ENCODE measurements at regions not wholly inside any gene's neighbourhood (a gene's known extent, or its start where the extent isn't known, plus 50 kb on each side); places are given as distances from the start of the nearest gene placed in this dataset.

GRCh38 chr13:86403181-86403580, 604.0 kb upstream of the SLITRK6 start:
- H3K27ac ChIP-seq (ENCODE audit: low read length), result no peak overlapping the region

GRCh38 chr13:86409466-86410241, 610.4 kb upstream of the SLITRK6 start:
- Histone ChIP-seq H3K4me1 (ENCODE audit: control insufficient read depth, insufficient read depth, low read length) (no peaks in the 10 kb centered on the region), H3K27me3 (ENCODE audit: control insufficient read depth, insufficient read depth, low read length) (no peaks in the 10 kb centered on the region), H3K27ac (ENCODE audit: low read length) (no peak overlapping the region), H3K36me3 (ENCODE audit: control insufficient read depth, insufficient read depth, low read length) (no peaks in the 10 kb centered on the region), H3K4me3 (ENCODE audit: low read length) (no peak overlapping the region), H3K9me3 (replicated peaks; ENCODE audit: control insufficient read depth, low read depth, low read length) (peaks cover 2% of the 10 kb centered on the region)
- 87% methylated on average over 8 of the region's 8 CpGs for WGBS (ENCODE audit: insufficient coverage)
- no peak for DNase-seq

More at GRCh38 chr13:86403181-86403580, 604.0 kb upstream of the SLITRK6 start:
- Histone ChIP-seq H3K9me3 (replicated peaks; ENCODE audit: control insufficient read depth, low read depth, low read length) (no peaks in the 10 kb centered on the region), H3K4me1 (ENCODE audit: control insufficient read depth, insufficient read depth, low read length) (no peaks in the 10 kb centered on the region), H3K27me3 (ENCODE audit: control insufficient read depth, insufficient read depth, low read length) (no peaks in the 10 kb centered on the region), H3K36me3 (ENCODE audit: control insufficient read depth, insufficient read depth, low read length) (no peaks in the 10 kb centered on the region), H3K4me3 (ENCODE audit: low read length) (no peak overlapping the region)
- peak; percentile 14 for DNase-seq

- no peak overlapping the region for H3K27ac ChIP-seq (ENCODE audit: low read length)
- 32% methylated on average over 2 of the region's 3 CpGs for WGBS (ENCODE audit: insufficient coverage)
- no peaks in the 10 kb centered on the region for H3K27me3 ChIP-seq (ENCODE audit: control insufficient read depth, insufficient read depth, low read length)
- H3K36me3 ChIP-seq (ENCODE audit: control insufficient read depth, insufficient read depth, low read length), result no peaks in the 10 kb centered on the region
- H3K4me3 ChIP-seq (ENCODE audit: low read length), result no peak overlapping the region
- no peaks in the 10 kb centered on the region for H3K9me3 ChIP-seq (replicated peaks; ENCODE audit: control insufficient read depth, low read depth, low read length)
- DNase-seq, result peak; percentile 56
- no peaks in the 10 kb centered on the region for H3K4me1 ChIP-seq (ENCODE audit: control insufficient read depth, insufficient read depth, low read length)
Measured at GRCh38 chr13:86425170-86425815, 626.1 kb upstream of the SLITRK6 start.

GRCh38 chr13:86426437-86426836, 627.2 kb upstream of the SLITRK6 start:
- no peak overlapping the region for H3K4me3 ChIP-seq (ENCODE audit: low read length)
- 100% methylated on average over 1 of the region's 2 CpGs for WGBS (ENCODE audit: insufficient coverage)
- DNase-seq, result no peak

GRCh38 chr13:86429756-86430155, 630.5 kb upstream of the SLITRK6 start:
- no CpG with 5 or more reads among the region's 2 CpGs for WGBS (ENCODE audit: insufficient coverage)
- DNase-seq, result peak; percentile 62
- Histone ChIP-seq H3K4me1 (ENCODE audit: control insufficient read depth, insufficient read depth, low read length) (no peaks in the 10 kb centered on the region), H3K4me3 (ENCODE audit: low read length) (no peak overlapping the region), H3K36me3 (ENCODE audit: control insufficient read depth, insufficient read depth, low read length) (no peaks in the 10 kb centered on the region), H3K9me3 (replicated peaks; ENCODE audit: control insufficient read depth, low read depth, low read length) (peaks cover 8% of the 10 kb centered on the region), H3K27ac (ENCODE audit: low read length) (no peak overlapping the region), H3K27me3 (ENCODE audit: control insufficient read depth, insufficient read depth, low read length) (no peaks in the 10 kb centered on the region)

More at GRCh38 chr13:86426437-86426836, 627.2 kb upstream of the SLITRK6 start:
- Histone ChIP-seq H3K36me3 (ENCODE audit: control insufficient read depth, insufficient read depth, low read length) (no peaks in the 10 kb centered on the region), H3K27me3 (ENCODE audit: control insufficient read depth, insufficient read depth, low read length) (no peaks in the 10 kb centered on the region), H3K27ac (ENCODE audit: low read length) (no peak overlapping the region), H3K4me1 (ENCODE audit: control insufficient read depth, insufficient read depth, low read length) (no peaks in the 10 kb centered on the region), H3K9me3 (replicated peaks; ENCODE audit: control insufficient read depth, low read depth, low read length) (no peaks in the 10 kb centered on the region)

GRCh38 chr13:86438034-86438433, 638.8 kb upstream of the SLITRK6 start:
- H3K4me1 ChIP-seq (ENCODE audit: control insufficient read depth, insufficient read depth, low read length), result no peaks in the 10 kb centered on the region
- peak; percentile 57 for DNase-seq
- peaks cover 5% of the 10 kb centered on the region for H3K9me3 ChIP-seq (replicated peaks; ENCODE audit: control insufficient read depth, low read depth, low read length)
- no CpG with 5 or more reads among the region's 1 CpG for WGBS (ENCODE audit: insufficient coverage)
- no peaks in the 10 kb centered on the region for H3K27me3 ChIP-seq (ENCODE audit: control insufficient read depth, insufficient read depth, low read length)
- H3K4me3 ChIP-seq (ENCODE audit: low read length), result no peak overlapping the region
- no peak overlapping the region for H3K27ac ChIP-seq (ENCODE audit: low read length)
- no peaks in the 10 kb centered on the region for H3K36me3 ChIP-seq (ENCODE audit: control insufficient read depth, insufficient read depth, low read length)

GRCh38 chr13:86445206-86445605, 646.0 kb upstream of the SLITRK6 start:
- no CpG with 5 or more reads among the region's 1 CpG for WGBS (ENCODE audit: insufficient coverage)
- Histone ChIP-seq H3K27ac (ENCODE audit: low read length) (no peak overlapping the region), H3K36me3 (ENCODE audit: control insufficient read depth, insufficient read depth, low read length) (no peaks in the 10 kb centered on the region), H3K4me1 (ENCODE audit: control insufficient read depth, insufficient read depth, low read length) (no peaks in the 10 kb centered on the region), H3K9me3 (replicated peaks; ENCODE audit: control insufficient read depth, low read depth, low read length) (no peaks in the 10 kb centered on the region), H3K4me3 (ENCODE audit: low read length) (no peak overlapping the region), H3K27me3 (ENCODE audit: control insufficient read depth, insufficient read depth, low read length) (no peaks in the 10 kb centered on the region)
- DNase-seq, result peak; percentile 22

- H3K9me3 ChIP-seq (replicated peaks; ENCODE audit: control insufficient read depth, low read depth, low read length), result no peaks in the 10 kb centered on the region
- no peaks in the 10 kb centered on the region for H3K4me1 ChIP-seq (ENCODE audit: control insufficient read depth, insufficient read depth, low read length)
- H3K27ac ChIP-seq (ENCODE audit: low read length), result no peak overlapping the region
- H3K27me3 ChIP-seq (ENCODE audit: control insufficient read depth, insufficient read depth, low read length), result no peaks in the 10 kb centered on the region
- no peak overlapping the region for H3K4me3 ChIP-seq (ENCODE audit: low read length)
- no CpG with 5 or more reads among the region's 3 CpGs for WGBS (ENCODE audit: insufficient coverage)
- H3K36me3 ChIP-seq (ENCODE audit: control insufficient read depth, insufficient read depth, low read length), result no peaks in the 10 kb centered on the region
- peak; percentile 37 for DNase-seq
Measured at GRCh38 chr13:86445672-86446071, 646.5 kb upstream of the SLITRK6 start.

- Histone ChIP-seq H3K27ac (ENCODE audit: low read length) (no peak overlapping the region), H3K9me3 (replicated peaks; ENCODE audit: control insufficient read depth, low read depth, low read length) (no peaks in the 10 kb centered on the region), H3K4me1 (ENCODE audit: control insufficient read depth, insufficient read depth, low read length) (no peaks in the 10 kb centered on the region), H3K36me3 (ENCODE audit: control insufficient read depth, insufficient read depth, low read length) (no peaks in the 10 kb centered on the region), H3K4me3 (ENCODE audit: low read length) (no peak overlapping the region), H3K27me3 (ENCODE audit: control insufficient read depth, insufficient read depth, low read length) (no peaks in the 10 kb centered on the region)
- no CpG with 5 or more reads among the region's 2 CpGs for WGBS (ENCODE audit: insufficient coverage)
- peak; percentile 46 for DNase-seq
Measured at GRCh38 chr13:86446311-86446710, 647.1 kb upstream of the SLITRK6 start.

- WGBS (ENCODE audit: insufficient coverage), result 100% methylated on average over 1 of the region's 1 CpG
Measured at GRCh38 chr13:86447479-86447878, 648.3 kb upstream of the SLITRK6 start.

More at GRCh38 chr13:86447479-86447878, 648.3 kb upstream of the SLITRK6 start:
- Histone ChIP-seq H3K36me3 (ENCODE audit: control insufficient read depth, insufficient read depth, low read length) (no peaks in the 10 kb centered on the region), H3K27ac (ENCODE audit: low read length) (no peak overlapping the region), H3K4me1 (ENCODE audit: control insufficient read depth, insufficient read depth, low read length) (no peaks in the 10 kb centered on the region), H3K27me3 (ENCODE audit: control insufficient read depth, insufficient read depth, low read length) (no peaks in the 10 kb centered on the region), H3K4me3 (ENCODE audit: low read length) (no peak overlapping the region), H3K9me3 (replicated peaks; ENCODE audit: control insufficient read depth, low read depth, low read length) (no peaks in the 10 kb centered on the region)
- DNase-seq, result no peak
